EL (cell line): ENCODE measurements at regions not wholly inside any gene's neighbourhood (a gene's known extent, or its start where the extent isn't known, plus 50 kb on each side); places are given as distances from the start of the nearest gene placed in this dataset.
"Not testable (repeated sequence)": the region's sequence is repeated elsewhere in the genome, so short reads cannot be mapped to it uniquely, and the experiment has no call there.

Experiments
- DNase-seq: peaks from one replicate; pipeline ENCODE4 v3.0.0-alpha.2; 2016

DNA sequence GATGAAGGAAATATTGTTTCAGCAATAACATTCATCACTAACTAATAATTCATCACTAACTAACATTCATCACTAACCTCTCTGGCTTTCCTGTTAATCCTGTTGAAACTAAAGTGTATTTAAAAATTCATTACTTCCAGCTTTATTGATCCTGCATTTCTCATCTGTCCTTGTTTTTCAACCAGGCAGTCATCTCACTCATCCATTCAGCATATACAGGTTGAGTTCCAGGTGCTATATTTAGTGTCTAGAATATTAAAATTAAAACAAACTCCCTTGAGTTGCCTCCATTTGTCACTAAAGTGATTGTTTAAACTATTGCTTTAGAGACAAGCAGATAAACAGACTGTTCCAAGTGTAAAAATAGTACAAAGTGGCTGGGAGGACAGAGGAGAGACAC lies 58.1 kb downstream of the ATXN7L3B start:
- DNase-seq, result no peak

DNA sequence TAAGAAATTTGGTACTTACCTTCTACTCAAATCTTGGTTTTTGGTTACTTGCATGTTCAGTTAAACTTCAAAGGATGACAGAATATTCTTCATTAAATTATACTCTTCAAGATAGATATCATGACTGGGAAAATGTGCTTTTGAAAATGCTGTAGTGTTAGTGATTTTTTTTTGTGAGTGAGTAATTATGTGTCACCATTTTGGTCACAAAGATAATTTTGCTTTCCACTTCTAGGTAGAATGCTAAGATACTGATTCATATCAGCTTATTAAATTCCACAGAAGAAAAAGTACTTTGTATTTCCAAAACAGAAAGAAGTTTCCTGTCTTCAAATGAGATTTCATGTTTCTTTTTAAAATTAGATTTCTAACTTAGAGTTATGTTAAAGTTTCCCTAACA lies 61.2 kb downstream of the ATXN7L3B start:
- DNase-seq, result no peak

DNA sequence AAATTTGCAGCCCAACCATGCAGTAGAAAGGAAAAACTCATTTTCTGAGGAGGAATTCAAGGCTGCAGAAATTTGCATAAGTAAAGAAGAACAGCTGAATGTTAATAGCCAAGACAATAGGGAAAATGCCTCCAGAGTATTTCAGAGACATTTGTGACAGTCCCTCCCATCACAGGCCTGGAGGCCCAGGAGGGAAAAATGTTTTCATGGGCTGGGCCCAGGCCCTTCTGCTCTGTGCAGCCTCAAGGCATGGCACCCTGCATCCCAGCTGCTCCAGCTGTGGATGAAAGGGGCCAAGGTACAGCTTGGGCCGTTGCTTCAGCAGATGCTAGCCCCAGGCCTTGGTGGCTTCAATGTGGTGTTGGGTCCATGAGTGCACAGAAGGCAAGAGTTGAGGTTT lies 62.3 kb downstream of the ATXN7L3B start:
- DNase-seq, result no peak

DNA sequence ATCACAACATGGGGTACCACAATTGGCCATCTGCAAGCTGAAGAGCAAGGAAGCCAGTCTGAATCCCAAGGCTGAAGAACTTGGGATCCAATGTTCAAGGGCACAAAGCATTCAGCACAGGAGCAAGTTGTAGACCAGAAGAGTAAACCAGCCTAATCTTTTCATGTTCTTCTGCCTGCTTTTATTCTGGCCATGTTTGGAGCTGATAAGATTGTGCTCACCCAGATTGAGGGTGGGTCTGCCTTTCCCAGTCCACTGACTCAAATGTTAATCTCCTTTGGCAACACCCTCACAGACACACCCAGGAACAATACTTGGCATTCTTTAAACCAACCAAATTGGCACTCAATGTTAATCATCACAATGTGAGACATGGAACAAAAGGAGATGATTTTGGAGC lies 63.2 kb downstream of the ATXN7L3B start:
- DNase-seq, result not testable (repeated sequence)

DNA sequence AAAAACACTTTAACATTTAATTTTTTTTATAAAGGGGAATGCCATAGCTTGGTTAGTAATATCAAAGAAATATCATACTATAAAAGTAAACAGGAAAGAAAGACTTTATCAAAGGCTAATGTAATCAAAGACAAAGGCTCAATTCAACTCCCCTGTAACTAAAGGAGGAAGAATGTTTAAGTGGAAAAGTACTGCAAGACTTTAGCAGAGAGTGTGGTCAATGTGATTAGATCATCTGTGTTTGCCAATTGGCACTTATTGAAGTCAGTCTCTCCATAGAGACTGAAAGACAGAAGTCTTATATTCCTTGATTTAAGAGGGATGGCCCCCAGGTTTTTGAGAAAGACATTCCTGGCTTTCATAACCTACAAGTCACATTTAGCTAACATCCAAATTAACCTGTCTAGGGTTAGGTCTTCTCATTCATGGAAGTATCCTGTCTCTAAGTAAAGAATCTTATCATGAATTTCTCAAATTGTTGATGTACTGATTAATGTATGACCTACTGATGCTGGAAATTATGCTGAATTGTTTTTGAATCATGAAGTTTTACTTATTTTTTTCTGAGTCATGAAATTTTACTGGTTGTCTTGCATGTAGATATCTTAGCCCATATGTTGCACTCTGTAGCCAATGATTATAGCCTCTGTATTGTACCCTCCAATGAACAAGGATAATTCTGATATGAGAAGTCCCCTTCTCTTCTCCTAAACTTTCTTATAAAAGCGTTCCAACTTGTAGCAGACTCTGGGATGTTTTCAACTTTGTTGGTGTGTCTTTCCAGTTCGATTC lies 65.4 kb downstream of the ATXN7L3B start:
- DNase-seq, result no peak

DNA sequence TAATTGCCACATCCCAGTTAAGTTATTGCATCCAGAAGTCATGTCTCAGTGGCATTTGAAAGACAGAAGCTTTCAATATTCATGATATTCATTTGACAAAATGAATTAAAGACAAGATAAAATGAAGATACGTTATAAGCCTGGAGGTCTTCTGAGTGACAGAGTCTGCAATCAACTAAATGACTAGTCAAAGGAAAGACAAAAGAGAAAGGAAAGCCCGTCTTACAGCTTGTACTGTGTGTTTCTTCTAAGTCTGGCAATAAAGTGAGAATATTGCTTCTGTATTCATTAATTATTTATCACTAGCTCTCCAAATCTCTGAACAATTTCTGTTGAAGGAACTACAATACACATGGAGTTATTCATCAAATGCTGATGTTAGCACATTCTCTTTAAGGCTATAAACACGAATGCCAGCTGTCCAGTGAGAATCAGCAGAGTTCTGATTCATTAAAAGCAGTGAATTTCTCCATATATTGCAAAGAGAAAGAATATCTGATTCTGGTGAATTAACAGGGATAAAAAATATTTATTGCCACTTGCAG lies 70.7 kb downstream of the ATXN7L3B start:
- DNase-seq, result no peak

DNA sequence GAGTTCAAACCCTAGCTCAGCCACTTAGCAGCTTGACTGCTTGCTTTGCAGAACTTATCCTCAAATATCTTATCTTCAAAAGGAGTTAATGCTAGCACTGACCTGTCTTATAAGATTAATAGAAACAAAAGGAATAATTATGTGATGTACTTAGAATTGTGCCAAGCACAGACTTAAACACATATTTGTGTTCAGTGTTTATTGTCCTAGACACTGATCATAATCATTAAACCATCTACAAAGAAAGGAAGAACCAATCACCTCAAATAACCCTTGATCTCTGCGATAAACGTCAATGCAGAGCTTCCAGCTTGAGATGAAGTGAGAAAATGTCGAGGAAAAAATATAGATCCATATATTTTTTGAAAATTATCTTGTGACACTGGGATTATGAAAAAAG lies 73.1 kb downstream of the ATXN7L3B start:
- DNase-seq, result no peak

DNA sequence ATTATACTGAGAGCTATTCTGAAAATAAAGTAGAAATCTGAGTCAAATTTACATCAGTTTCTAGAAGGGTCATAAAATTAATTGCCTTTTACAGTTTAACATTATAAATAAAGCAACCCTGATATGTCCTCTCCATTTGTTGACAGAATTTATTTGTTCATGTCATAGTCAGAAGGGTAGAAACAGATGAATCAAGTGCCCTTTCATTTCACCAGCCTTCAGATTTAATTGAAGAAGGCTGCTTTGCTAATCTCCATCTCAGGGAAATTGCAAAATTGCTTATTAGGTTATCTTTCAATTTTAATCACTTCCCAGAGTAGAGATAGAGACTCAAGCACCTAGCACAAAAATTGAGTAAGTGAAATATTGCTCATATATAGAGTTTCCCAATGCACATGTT lies 76.8 kb downstream of the ATXN7L3B start:
- no peak for DNase-seq

DNA sequence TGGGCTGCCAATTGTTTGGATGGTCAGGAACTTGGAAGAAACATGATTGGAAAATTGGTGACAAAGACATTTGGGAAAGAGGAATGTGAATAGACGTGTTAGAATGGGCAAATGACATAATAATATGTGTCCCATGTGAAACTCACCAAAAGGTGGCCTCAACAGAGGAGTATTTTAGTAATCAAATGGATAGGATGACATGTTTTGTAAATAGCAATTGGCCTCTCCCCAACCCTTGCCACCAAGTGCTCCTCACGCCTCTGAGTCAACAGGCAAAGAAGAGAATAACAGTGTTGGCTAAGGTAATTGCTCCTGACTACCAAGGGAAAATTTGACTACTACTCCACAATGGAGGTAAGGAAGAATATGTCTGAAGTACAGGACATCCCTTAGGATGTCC lies 81.4 kb downstream of the ATXN7L3B start:
- no peak for DNase-seq

DNA sequence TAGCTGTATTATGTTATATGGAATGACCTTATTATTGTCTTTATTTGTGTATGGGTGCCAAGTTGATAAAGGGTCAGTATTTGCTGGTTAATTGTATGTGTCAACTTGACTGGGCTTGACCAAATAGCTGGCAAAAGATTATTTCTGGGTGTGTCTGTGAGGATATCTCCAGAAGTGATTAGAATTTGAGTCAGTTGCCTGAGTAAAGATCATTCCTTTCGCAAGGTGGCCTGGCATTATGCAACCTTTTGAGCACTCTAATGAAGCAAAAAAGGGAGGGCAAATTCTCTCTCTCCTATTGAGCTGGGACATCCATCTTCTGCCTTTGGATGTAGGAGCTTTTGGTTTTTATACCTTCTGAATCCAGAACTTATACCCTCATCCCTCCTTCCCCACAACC lies 82.2 kb downstream of the ATXN7L3B start:
- no peak for DNase-seq

DNA sequence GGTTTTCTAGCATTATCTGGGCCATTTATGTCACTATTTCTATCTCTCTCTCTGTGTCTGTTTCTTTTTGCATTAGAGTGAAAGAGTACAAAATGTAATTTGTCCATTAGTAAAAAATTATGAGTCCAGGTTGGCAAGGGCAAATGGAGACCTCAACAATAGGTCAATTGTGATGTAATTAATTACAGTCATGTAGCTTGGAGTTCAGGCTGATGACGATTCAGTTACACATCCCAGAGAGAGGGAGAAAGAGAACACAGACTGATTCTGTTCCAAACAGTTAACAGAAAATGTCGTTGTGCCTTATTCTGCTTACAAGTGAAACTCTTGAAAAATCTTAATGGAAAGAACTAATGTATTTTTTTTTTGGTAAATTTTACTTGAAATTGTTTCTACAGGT lies 83.3 kb downstream of the ATXN7L3B start:
- DNase-seq, result no peak

DNA sequence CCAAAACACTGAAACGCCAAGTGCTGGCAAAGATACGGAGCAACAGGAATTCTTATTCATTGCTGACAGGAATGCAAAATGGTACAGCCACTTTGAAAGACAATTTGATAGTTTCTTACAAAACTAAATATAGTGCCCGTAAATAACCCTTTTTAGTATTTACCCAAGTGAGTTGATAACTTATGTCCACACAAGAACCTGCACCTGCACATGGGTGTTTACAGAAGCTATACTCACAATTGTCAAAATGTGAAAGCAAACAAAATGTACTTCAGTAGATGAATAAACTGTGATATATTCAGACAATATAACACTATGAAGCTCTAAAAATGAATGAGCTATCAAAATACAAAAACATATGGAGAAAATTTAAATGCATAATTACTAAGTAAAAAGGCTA lies 86.6 kb downstream of the ATXN7L3B start:
- no peak for DNase-seq

DNA sequence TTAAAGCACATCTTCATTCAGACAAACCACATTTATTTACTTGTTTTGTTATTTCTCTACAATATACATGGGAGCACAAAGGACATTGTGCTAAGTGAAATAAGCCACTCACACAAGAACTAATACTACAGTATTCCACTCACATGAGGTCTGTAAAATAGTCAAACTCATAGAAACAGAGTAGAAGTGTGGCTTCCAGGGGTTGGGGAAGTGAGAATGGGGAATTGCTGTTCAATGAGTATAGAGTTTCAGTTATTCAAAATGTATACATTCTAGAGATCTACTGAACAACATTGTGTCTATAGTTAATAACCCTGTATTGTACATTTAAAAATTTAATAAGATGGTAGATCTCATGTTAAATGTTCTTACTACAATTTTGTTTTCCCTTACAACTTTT lies 88.8 kb downstream of the ATXN7L3B start:
- DNase-seq, result no peak

DNA sequence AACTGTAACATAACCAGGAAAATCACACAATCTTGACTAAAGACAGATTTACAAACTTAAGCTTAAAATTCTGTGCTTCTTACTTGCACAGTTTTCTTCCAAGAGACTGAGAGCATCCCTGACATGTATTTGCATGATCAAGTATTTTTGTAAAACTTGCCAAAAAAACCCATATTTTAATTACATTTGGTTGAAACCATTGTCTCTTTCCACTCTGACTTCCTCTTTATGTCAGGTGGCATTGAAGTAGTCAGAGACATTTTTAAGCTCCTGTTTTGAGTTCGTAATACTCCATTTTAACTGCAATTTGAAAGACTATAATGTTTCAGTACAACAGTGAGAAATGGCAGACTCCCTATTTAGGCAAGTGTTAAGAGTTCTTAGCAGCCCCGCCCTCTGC lies 103.6 kb downstream of the ATXN7L3B start:
- no peak for DNase-seq

DNA sequence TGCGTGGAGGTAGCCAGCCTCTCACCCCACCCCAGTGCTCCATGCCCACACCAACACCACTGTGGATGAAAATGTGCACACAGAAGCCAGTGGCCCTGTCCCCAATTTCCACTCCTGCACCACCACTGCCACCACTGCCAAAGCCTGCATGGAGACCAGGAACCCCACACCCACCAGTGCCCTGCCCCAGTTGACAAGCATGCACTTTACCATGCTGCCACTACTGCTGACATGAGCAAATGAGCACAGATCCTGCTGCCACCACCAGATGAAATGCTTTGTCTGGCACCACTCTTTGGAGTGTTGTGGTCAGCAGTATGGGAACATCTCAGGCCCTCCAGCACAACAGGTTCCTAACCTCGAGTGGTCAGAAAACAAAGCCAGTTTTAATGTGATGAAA lies 104.1 kb downstream of the ATXN7L3B start:
- DNase-seq, result no peak

DNA sequence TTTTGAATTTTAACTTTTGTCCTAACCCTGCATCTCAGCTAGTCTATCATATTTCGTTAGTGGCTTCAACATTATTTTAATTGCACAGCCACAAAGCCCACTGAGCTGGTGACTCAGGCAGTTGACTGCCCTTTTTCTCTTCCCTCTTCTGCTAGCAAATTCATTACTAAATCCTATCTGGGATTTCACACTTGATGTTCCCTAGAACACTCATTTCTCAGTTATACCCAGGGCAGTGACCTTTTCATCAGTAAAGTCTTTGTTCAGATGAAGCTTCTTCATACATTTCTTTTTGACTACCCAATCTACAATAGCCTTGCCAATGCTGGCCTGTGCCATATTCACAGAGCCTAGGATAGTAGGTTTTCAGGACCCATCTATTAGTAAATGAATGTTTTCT lies 107.0 kb downstream of the ATXN7L3B start:
- DNase-seq, result no peak

DNA sequence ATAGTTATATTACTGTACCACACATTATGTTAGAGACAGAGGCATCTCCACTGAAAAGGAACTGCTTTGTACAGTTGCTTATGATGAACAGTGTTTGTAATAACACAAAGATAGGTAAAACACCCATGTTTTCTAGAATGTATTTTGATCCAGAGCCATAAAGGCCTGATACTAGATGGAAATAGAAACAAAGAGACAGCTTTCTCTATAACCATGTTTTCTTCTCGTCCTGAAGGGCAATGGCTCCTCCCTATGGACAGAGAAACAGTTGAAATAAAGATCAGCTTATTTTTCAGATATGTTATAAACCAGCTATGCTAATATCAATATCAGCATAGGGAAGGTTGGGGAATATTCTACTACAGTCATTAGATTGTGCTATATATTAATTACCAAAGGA lies 109.2 kb downstream of the ATXN7L3B start:
- peak; percentile 1 for DNase-seq

DNA sequence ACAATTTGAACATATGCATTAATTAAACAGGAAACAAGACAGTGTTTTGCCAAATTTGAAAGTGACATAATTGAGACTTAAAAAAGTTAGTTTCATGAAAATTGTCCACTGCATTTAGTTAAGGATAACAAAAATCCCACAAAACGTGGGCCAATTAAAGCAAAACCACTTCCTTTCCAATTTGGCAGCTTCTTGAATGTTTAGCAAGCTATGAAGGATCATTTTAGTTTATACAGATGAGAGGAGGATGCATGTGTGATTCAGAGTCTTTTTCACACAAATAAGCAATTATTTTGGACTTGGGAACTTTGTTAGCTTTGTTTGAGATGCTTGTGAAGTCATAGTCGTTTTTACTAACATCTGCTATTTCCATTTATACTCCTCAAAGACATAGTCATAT lies 109.6 kb downstream of the ATXN7L3B start:
- DNase-seq, result no peak

DNA sequence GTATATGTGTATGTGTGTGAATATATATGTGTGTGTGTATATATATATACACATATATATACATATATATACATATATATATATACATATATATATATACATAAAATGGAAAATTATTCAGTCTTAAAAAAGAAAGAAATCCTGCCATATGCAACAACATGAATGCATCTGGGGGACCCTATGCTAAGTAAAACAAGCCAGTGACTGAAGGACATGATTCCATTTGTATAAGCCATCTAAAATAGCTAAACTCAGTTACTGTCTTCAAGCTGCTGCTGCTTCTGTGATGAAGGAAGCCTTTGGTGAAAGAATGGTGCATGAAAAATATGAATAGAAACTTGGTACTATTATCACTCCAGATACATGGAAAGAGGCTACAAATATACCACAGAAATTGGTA lies 118.6 kb downstream of the ATXN7L3B start:
- DNase-seq, result no peak

DNA sequence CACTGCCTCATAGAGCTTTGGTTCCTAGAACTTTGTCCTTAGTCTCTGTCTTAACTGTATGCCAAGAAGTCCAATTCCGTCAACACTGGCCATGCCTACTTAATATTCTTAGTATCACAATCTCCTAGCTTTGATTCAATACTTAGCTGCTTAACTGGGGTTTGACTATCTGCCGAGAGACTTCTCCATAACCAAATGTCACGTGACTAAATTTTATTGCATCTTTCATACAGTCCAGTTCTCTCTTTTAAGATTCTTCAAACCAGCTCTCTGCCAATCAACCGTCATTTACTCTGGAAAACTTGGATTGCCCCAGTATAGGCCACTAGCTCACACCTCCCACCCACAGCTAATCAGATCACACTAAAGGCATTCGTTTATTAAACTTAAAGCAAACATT lies 122.8 kb downstream of the ATXN7L3B start:
- DNase-seq, result no peak

DNA sequence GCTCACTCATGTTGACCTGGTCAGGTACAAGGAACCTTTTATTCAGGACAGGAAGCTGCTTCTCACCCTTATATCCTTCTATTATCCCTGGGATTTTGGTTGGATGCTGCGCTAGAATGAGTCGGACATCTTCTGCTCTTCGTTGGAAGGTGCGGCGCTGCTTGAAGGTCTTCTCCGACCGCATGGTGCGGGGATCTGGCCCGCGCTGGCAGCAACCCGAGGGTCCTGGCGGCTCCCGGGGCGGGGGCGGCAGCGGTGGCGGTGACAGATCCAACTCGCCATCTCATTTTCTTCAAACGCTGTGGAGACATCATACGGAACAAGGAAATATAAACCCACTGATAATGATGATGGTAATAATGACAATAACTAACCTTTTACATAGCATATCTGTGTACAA lies 126.3 kb downstream of the ATXN7L3B start:
- no peak for DNase-seq

DNA sequence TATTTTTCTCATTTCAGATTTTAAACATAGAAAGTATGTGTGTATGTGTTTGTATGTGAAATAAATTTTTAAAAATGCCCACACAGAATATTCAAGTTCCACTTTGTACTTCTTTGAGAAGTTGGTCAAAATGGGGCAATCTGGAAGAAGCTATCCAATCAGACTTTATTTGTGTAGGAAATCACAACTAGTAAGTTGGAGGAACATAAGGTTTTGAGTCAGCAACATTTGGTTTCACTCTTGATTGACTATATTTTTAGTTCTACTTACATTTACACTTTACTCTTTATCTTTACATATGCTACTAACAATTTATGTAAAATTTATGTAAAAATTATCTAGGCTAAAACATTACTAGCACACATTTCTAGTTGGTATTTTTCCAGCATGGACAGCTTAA lies 128.1 kb downstream of the ATXN7L3B start:
- no peak for DNase-seq

DNA sequence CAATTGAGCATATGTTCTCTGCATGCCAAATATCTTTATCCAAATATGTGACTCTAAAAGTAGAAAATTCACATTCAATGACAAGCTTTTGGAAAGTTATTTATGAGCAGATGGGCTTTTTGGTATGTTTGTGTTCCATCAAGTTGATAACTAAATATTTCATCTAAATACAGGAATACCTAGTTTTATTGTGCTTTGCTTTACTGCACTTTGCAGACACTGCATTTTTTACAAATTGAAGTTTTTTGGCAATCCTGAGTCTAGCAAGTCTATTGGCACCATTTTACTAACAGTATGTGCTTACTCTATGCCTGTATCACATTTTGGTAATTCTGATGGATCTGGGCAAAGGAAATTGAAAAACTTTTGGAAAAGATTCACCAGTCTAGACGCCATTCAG lies 133.8 kb downstream of the ATXN7L3B start:
- DNase-seq, result no peak

DNA sequence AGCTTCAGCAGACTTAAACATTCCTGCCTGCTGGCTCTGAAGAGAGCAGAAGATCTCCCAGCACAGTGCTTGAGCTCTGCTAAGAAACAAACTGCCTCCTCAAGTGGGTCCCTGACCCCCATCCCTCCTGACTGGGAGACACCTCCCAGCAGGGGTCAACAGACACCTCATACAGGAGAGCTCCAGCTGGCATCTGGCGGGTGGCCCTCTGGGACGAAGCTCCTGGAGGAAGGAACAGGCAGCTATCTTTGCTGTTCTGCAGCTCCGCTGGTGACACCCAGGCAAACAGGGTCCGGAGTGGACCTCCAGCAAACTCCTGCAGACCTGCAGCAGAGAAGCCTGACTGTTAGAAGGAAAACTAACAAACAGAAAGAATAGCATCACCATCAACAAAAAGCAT lies 139.3 kb downstream of the ATXN7L3B start:
- DNase-seq, result not testable (repeated sequence)

DNA sequence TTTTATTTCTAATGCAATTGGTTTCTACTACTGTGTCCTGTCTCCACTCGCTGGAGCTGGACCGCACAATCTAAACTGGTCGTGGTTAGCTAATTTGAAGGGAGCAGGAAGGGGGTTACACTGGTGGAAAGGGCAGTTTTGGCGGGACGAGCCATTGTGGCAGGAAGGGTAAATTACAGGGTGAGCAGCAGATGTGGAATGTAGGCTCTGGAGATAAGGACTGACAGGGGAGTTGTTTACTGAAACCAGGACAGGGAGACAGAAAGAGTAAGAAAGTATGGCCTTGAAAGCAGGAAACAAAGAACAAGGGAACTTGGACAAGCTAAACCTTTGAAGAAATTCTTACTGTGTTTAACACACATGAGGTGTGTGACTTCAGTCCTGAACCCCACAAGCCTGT lies 147.8 kb downstream of the ATXN7L3B start:
- peak; percentile 2 for DNase-seq
